Skin of body (tissue), 1 donor: ENCODE measurements at regions not wholly inside any gene's neighbourhood (a gene's known extent, or its start where the extent isn't known, plus 50 kb on each side); places are given as distances from the start of the nearest gene placed in this dataset.
"Not testable (repeated sequence)": the region's sequence is repeated elsewhere in the genome, so short reads cannot be mapped to it uniquely, and the experiment has no call there.

Experiments
- DNase-seq: peaks from one replicate; lab custom pipeline; 2025; lab: John Stamatoyannopoulos, UW

GRCh38 chr7:29619111-29619510 lies 55.5 kb downstream of the PRR15 start:
- DNase-seq, result no peak

DNA sequence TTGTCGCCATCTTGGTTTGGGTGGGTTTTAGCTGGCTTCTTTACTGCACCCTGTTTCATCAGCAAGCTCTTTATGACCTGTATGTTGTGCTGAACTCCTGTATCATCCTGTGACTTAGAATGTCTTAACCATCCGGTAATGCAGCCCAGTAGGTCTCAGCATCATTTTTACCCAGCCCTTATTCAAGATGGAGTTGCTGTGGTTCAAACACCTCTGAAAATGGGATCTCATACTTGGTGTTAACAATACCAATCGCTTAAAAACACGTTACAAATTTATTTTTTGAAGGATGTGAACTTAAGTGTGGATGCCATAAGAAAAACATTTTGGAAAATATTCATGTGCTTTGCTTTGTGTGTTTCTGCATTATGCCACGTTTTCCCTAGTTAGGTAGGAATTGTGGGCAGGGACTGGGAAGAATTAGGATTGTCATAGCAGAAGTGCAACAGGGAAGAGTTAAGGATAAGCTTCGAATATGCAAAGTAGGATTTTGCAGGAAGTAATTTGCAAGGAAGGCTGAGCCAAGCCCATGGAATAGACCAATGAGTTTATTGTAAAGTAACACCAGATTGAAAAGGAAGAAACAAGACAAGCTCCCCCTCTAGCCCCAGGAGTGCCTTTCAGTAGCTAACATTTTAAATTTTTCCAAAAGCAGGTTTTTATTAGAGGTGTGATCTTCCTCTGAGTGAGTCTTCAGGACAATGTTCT lies 56.4 kb downstream of the PRR15 start:
- no peak for DNase-seq

GRCh38 chr7:29620556-29620930 lies 56.9 kb downstream of the PRR15 start:
- DNase-seq, result no peak

- no peak for DNase-seq
These were observed 59.0 kb downstream of the PRR15 start for GRCh38 chr7:29622335-29623265.

DNA sequence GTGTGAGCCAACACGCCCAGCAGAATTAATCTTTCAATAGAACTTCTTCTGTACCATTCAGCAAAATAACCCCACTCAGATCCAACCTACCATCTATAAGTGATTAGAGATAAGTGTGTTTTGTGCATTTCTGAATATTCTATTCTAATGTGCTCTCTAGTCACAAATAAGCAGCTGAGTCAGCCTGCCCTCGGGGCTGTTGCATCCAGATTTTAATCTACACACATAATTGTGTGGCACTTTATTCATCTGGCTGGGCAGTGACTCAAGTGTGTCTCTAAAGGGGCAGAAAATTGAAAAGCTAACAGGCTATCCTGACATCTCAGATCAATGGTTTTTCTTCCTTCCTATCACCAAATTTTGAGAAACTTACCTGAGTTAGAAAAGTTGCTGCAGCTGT lies 60.3 kb downstream of the PRR15 start:
- no peak for DNase-seq

- DNase-seq, result no peak
These were observed 63.1 kb downstream of the PRR15 start for GRCh38 chr7:29626730-29627129.

- DNase-seq, result no peak
These were observed 64.0 kb downstream of the PRR15 start for GRCh38 chr7:29627631-29628030.

- DNase-seq, result no peak
These were observed 65.9 kb downstream of the PRR15 start for GRCh38 chr7:29629507-29629906.

DNA sequence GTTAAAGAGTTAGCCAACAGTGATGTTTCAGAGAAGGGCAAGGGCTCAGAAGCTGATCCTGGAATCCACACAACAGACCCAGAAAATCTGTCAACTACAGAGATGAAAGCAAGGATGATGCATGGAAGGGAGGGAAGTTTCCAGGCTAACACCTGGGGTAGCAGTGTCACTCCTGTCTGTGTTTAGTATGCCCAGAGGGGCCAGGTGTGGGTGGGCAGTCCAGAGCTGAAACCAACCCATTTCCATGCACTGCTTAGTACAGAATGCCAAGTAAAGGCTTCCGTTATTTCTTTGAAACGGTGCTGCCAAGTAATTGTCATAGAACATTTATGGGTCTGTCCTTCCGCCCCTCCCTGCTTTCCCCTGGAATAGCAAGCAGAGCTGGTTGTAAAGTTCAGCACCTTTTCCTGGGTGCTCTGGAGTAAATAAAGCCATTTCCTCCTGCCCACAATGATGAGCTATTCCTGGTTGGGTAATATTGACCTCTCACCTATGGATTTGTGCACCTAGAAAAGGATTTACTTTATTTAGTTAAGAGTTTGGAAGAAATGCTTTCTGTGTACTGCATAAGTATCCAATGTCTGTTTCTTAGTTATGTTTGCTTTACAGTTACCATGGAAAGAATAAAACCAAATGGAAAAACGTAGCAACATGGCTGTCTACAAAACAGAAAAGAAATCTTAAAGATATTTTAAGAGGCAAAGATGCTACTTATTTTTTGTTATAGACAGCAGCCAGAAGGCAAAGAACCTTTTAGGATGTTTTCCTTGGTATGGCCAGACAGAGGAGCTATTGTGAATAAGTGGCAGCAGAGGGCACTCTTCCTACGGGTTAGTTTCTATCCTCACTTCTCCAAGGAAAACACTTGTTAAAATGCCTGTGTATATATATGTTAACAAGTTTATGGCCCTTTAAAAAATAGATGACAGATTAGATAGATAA lies 71.7 kb downstream of the PRR15 start:
- not testable (repeated sequence) for DNase-seq

GRCh38 chr7:29636009-29636351 lies 72.3 kb downstream of the PRR15 start:
- no peak for DNase-seq

DNA sequence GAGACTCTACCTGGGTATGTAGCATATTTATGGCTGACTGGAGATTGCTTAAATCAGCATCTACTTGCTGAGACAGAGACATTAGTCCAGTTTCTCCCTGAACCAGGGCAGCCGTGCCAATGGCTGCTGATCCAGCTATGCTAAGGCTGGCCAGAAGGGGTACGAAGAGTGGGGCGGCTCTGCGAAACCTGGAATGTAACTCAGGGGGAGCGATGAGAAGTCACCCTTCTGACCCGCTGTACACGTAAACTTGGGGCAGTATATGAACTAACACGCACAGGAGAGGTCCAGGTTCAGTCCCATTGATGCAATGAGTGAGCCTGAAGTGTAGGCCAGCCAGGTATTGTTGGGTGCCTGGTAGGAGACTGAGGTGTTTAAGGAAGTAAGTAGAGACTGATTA lies 73.7 kb downstream of the PRR15 start:
- DNase-seq, result no peak

DNA sequence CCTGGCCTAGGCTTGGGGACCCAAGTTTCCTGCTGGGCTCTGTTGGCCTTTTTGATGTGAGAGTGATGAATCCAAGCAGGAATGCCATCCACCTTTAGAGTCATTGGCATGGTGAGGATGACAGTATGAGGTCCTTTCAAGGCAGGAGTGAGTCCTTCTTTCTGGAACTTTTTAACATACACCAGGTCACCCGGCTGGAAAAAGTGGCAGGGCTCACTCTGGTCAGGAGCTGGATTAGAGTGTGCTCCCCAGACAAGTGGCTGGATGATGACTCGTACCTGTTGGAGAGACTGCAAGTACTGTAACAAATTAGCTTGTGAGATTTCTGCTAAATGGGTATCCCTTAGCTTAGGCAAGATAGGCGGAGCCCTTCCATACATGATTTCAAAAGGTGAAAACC lies 75.2 kb downstream of the PRR15 start:
- not testable (repeated sequence) for DNase-seq

GRCh38 chr7:29639386-29639785 lies 75.8 kb downstream of the PRR15 start:
- no peak for DNase-seq

GRCh38 chr7:29639886-29640595 lies 76.4 kb downstream of the PRR15 start:
- DNase-seq, result no peak

- DNase-seq, result no peak
These were observed 78.0 kb downstream of the PRR15 start for GRCh38 chr7:29641651-29642050.

GRCh38 chr7:29642494-29643155 lies 79.0 kb downstream of the PRR15 start:
- DNase-seq, result no peak

- not testable (repeated sequence) for DNase-seq
These were observed 82.5 kb downstream of the PRR15 start for GRCh38 chr7:29646116-29646515.

- no peak for DNase-seq
These were observed 83.5 kb downstream of the PRR15 start for GRCh38 chr7:29647020-29647654.

DNA sequence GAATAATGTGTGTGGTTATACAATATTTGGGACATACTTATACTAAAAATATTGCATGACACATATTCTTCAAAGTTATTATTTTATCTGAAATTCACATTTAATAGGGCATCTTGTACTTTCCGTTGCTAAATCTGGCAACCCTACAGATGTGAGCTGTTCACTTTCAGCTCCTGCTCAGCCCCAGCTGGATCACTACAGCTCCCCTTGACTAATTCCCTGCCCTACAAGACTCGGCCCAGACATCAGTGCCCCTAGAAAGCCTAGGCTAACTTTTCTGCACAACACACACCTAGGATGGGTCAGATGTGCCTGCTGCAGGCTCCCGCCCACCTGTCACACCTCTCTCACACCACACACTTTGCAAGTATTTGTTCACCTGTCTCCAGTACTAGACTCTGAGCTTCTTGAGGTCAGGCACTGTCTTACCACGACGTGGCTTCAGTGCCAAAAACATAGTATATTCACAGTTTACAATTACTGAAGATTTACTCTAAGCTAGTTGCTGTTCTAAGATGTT lies 84.1 kb downstream of the PRR15 start:
- not testable (repeated sequence) for DNase-seq
